Panc1 (cell line): ENCODE measurements at regions not wholly inside any gene's neighbourhood (a gene's known extent, or its start where the extent isn't known, plus 50 kb on each side); places are given as distances from the start of the nearest gene placed in this dataset.

ENCODE experiments used
- CTCF ChIP-seq: fragments of 450-650 bp; IDR thresholded peaks from 2 replicates; pipeline ENCODE4 v1.5.1; 2017; ENCODE audit warnings: mild to moderate bottlenecking
- POLR2AphosphoS5 ChIP-seq: IDR thresholded peaks from 2 replicates; pipeline ENCODE4 v1.6.1; 2012; ENCODE audit warnings: mild to moderate bottlenecking, low read depth, low read length, moderate library complexity
- TF ChIP-seq, protein P1 (sequence below), 2 experiments: IDR thresholded peaks; 2 replicates each; pipeline ENCODE4 v1.6.1; 2011 to 2012; ENCODE audit warnings: low read depth in 2 of 2, control low read depth in 1 of 2, low read length in 1 of 2, mild to moderate bottlenecking in 1 of 2, moderate library complexity in 1 of 2; ENCODE audit not compliant: insufficient read depth in 1 of 2

- TF ChIP-seq CTCF (no peak), POLR2AphosphoS5 (no peak)
- TF ChIP-seq, protein P1, sequence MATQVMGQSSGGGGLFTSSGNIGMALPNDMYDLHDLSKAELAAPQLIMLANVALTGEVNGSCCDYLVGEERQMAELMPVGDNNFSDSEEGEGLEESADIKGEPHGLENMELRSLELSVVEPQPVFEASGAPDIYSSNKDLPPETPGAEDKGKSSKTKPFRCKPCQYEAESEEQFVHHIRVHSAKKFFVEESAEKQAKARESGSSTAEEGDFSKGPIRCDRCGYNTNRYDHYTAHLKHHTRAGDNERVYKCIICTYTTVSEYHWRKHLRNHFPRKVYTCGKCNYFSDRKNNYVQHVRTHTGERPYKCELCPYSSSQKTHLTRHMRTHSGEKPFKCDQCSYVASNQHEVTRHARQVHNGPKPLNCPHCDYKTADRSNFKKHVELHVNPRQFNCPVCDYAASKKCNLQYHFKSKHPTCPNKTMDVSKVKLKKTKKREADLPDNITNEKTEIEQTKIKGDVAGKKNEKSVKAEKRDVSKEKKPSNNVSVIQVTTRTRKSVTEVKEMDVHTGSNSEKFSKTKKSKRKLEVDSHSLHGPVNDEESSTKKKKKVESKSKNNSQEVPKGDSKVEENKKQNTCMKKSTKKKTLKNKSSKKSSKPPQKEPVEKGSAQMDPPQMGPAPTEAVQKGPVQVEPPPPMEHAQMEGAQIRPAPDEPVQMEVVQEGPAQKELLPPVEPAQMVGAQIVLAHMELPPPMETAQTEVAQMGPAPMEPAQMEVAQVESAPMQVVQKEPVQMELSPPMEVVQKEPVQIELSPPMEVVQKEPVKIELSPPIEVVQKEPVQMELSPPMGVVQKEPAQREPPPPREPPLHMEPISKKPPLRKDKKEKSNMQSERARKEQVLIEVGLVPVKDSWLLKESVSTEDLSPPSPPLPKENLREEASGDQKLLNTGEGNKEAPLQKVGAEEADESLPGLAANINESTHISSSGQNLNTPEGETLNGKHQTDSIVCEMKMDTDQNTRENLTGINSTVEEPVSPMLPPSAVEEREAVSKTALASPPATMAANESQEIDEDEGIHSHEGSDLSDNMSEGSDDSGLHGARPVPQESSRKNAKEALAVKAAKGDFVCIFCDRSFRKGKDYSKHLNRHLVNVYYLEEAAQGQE (IDR thresholded peaks at IDR 0.05; ENCODE audit: insufficient read depth in 1 of 2, low read depth in 2 of 2, low read length in 1 of 2): no peak
Observed at GRCh38 chr1:194055536-194055935, 869.1 kb upstream of the B3GALT2 start.
